OCI-LY7 (cell line): ENCODE measurements at regions not wholly inside any gene's neighbourhood (a gene's known extent, or its start where the extent isn't known, plus 50 kb on each side); places are given as distances from the start of the nearest gene placed in this dataset.

Source experiments
- BruUV-seq: library from RNA; stranded (reverse); fragments of 400-500 nt; replicated peaks from 2 replicates; lab custom pipeline; 2021; lab: Mats Ljungman, UMichigan
- CTCF ChIA-PET: fragments of 300-600 bp; sonication (Branson Sonifier 250); formaldehyde crosslinking; loops from one replicate; lab custom pipeline; 2022; ENCODE audit warnings: antibody characterized with exemption; ENCODE audit not compliant: unreplicated experiment; lab: Charles Lee
- POLR2A ChIA-PET: fragments of 300-600 bp; sonication (Branson Sonifier 250); formaldehyde crosslinking; loops from one replicate; lab custom pipeline; 2022; ENCODE audit warnings: antibody characterized with exemption; lab: Charles Lee
- DNase-seq: peaks from one replicate; pipeline ENCODE4 v3.0.0-alpha.2; 2015; ENCODE audit warnings: low spot score
- H2AFZ ChIP-seq: fragments of 200-600 bp; sonication (generic), shearing (Covaris generic); 2 replicates; pipeline ENCODE4 v1.6.1; 2014; ENCODE audit warnings: mild to moderate bottlenecking, antibody characterized with exemption, low read length, moderate library complexity
- H3K27ac ChIP-seq: fragments of 200-600 bp; sonication (generic); 2 replicates; pipeline ENCODE4 v1.5.1; 2014; ENCODE audit warnings: mixed run types, low read depth, mild to moderate bottlenecking, moderate library complexity, low read length, inconsistent platforms; ENCODE audit not compliant: poor library complexity, severe bottlenecking
- H3K36me3 ChIP-seq: fragments of 200-600 bp; sonication (generic); 2 replicates; pipeline ENCODE4 v1.6.1; 2014; ENCODE audit warnings: mild to moderate bottlenecking, antibody characterized with exemption, low read length, moderate library complexity, mixed read lengths; ENCODE audit not compliant: insufficient read depth
- H3K4me1 ChIP-seq: fragments of 200-600 bp; sonication (generic); 2 replicates; pipeline ENCODE4 v1.5.1; 2014; ENCODE audit warnings: mild to moderate bottlenecking, low read length; ENCODE audit not compliant: insufficient read depth, poor library complexity, severe bottlenecking
- H3K4me2 ChIP-seq: fragments of 200-600 bp; sonication (generic); 2 replicates; pipeline ENCODE4 v1.6.1; 2014; ENCODE audit warnings: mild to moderate bottlenecking, low read length
- H3K4me3 ChIP-seq: fragments of 200-600 bp; sonication (generic); 2 replicates; pipeline ENCODE4 v1.5.1; 2014; ENCODE audit warnings: mild to moderate bottlenecking, low read depth, low read length; ENCODE audit not compliant: poor library complexity, severe bottlenecking
- H3K79me2 ChIP-seq: fragments of 200-600 bp; sonication (generic); 2 replicates; pipeline ENCODE4 v1.6.1; 2016; ENCODE audit warnings: low read depth, mild to moderate bottlenecking, low read length, moderate library complexity, mixed read lengths; ENCODE audit not compliant: insufficient read depth
- H3K9me2 ChIP-seq: fragments of 200-600 bp; sonication (generic); 2 replicates; pipeline ENCODE4 v1.6.1; 2016; ENCODE audit warnings: mild to moderate bottlenecking, low read length, mixed read lengths; ENCODE audit not compliant: insufficient read depth
- H3K9me3 ChIP-seq: fragments of 200-600 bp; sonication (generic); 2 replicates; pipeline ENCODE4 v1.6.1; 2014; ENCODE audit warnings: mild to moderate bottlenecking, mixed run types, low read length, mixed read lengths
- H4K20me1 ChIP-seq: fragments of 200-600 bp; sonication (generic); 2 replicates; pipeline ENCODE4 v1.6.1; 2014; ENCODE audit warnings: mild to moderate bottlenecking, antibody characterized with exemption, low read length, moderate library complexity, mixed read lengths; ENCODE audit not compliant: insufficient read depth
- EZH2phosphoT487 ChIP-seq: fragments of 200-600 bp; sonication (generic); IDR thresholded peaks from 2 replicates; pipeline ENCODE4 v1.6.1; 2018; ENCODE audit warnings: low read depth, borderline replicate concordance, mild to moderate bottlenecking, mixed run types, antibody characterized with exemption, low read length, moderate library complexity, mixed read lengths
- intact Hi-C: fragments of 100-400 bp; cut with micrococcal nuclease; formaldehyde crosslinking; loops from one replicate; pipeline ENCODE4 v1.10.0; 2022; ENCODE audit not compliant: unreplicated experiment
- TF ChIP-seq, protein P1 (sequence below): fragments of 200-600 bp; sonication (generic); conservative IDR thresholded peaks from 2 replicates; pipeline ENCODE4 v1.5.1; 2014; ENCODE audit warnings: mild to moderate bottlenecking, antibody characterized with exemption, low read length, moderate library complexity, mixed read lengths

DNA sequence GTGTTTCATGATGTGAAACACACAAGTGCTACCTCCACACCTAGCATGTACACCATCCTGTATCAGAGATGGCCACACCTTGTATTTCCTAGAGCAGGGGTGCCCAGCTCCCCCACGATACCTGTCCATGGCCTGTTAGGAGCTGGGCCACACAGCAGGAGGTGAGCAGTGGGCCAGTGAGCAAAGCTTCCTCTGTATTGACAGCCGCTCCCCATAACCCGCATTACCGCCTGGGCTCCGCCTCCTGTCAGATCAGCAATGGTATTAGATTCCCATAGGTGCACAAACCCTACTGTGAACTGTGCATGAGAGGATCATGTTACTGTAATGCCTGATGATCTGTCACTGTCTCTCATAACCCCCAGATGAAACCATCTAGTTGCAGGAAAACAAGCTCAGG lies 145.6 kb upstream of the RNF32 start:
- no TSS peak for BruUV-seq
- H4K20me1 ChIP-seq: no peaks in the 10 kb centered on the region
- H3K4me1 ChIP-seq: no peaks in the 10 kb centered on the region
- intact Hi-C loops: no loop called here
- no peaks in the 10 kb centered on the region for H3K9me3 ChIP-seq
- no peak for TF ChIP-seq EZH2phosphoT487
- TF ChIP-seq, protein P1, sequence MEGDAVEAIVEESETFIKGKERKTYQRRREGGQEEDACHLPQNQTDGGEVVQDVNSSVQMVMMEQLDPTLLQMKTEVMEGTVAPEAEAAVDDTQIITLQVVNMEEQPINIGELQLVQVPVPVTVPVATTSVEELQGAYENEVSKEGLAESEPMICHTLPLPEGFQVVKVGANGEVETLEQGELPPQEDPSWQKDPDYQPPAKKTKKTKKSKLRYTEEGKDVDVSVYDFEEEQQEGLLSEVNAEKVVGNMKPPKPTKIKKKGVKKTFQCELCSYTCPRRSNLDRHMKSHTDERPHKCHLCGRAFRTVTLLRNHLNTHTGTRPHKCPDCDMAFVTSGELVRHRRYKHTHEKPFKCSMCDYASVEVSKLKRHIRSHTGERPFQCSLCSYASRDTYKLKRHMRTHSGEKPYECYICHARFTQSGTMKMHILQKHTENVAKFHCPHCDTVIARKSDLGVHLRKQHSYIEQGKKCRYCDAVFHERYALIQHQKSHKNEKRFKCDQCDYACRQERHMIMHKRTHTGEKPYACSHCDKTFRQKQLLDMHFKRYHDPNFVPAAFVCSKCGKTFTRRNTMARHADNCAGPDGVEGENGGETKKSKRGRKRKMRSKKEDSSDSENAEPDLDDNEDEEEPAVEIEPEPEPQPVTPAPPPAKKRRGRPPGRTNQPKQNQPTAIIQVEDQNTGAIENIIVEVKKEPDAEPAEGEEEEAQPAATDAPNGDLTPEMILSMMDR: no peak
- no peaks in the 10 kb centered on the region for H3K79me2 ChIP-seq
- no peak overlapping the region for H3K4me3 ChIP-seq
- no peaks in the 10 kb centered on the region for H3K9me2 ChIP-seq
- ChIA-PET CTCF (no interaction called here), POLR2A (no interaction called here)
- no peak overlapping the region for H3K4me2 ChIP-seq
- DNase-seq: no peak
- H3K27ac ChIP-seq: no peak overlapping the region
- H3K36me3 ChIP-seq: no peaks in the 10 kb centered on the region
- no peak overlapping the region for H2AFZ ChIP-seq

DNA sequence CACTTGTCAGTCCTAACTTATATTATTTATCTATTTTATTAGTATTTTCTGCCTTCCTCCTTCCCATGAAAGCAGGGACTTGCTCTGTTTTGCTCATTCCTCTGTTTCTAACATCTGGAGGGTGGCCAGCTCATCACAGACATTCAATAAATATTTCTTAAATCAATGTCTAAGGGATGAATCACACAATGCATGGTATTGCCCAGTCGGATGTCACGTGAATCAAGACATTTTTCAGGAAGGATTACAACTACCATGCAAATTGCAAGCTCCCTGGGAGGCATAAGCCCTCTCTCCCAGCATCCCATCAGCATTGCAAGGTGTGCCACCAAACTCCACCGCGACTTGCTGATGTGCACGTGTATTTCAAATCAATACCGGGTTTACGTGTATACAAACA lies 146.6 kb upstream of the RNF32 start:
- TF ChIP-seq, protein P1: no peak
- TF ChIP-seq EZH2phosphoT487: no peak
- intact Hi-C loops: no loop called here

DNA sequence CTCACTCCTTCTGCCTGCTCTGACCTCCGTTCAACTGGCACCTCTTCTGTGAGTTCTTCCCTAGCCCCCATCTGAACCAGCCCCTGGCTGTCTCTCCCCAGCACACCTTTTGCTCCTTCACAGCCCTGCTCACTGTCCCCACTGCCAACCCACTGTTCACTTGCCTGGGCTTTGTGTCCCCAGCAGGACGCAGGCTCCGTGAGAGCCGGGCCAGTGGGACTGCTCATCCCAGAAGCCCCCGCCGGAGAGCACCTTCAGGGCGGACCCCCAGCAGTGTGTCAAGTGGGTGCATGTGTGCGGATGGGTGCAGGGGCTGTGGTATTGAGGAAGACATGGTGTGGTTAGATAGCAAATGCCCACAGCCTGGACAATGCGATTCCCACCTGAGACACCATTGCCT lies 148.4 kb upstream of the RNF32 start:
- no peak overlapping the region for H3K4me2 ChIP-seq
- intact Hi-C loops: no loop called here
- H3K27ac ChIP-seq: no peak overlapping the region
- H3K79me2 ChIP-seq: no peaks in the 10 kb centered on the region
- CTCF ChIA-PET: no interaction called here
- BruUV-seq: no TSS peak
- H3K36me3 ChIP-seq: no peaks in the 10 kb centered on the region
- H3K4me1 ChIP-seq: no peaks in the 10 kb centered on the region
- no peaks in the 10 kb centered on the region for H4K20me1 ChIP-seq
- TF ChIP-seq, protein P1: no peak
- no peak for TF ChIP-seq EZH2phosphoT487
- POLR2A ChIA-PET: no interaction called here
- no peaks in the 10 kb centered on the region for H3K9me2 ChIP-seq
- no peaks in the 10 kb centered on the region for H3K9me3 ChIP-seq
- no peak overlapping the region for H3K4me3 ChIP-seq
- no peak for DNase-seq
- no peak overlapping the region for H2AFZ ChIP-seq

More for the DNA sequence above, 146.6 kb upstream of the RNF32 start:
- no TSS peak for BruUV-seq
- Histone ChIP-seq H3K27ac (no peak overlapping the region), H4K20me1 (no peaks in the 10 kb centered on the region), H3K4me3 (no peak overlapping the region), H2AFZ (no peak overlapping the region), H3K4me2 (no peak overlapping the region), H3K9me3 (no peaks in the 10 kb centered on the region), H3K79me2 (no peaks in the 10 kb centered on the region), H3K36me3 (no peaks in the 10 kb centered on the region), H3K4me1 (no peaks in the 10 kb centered on the region), H3K9me2 (no peaks in the 10 kb centered on the region)
- DNase-seq: no peak
- POLR2A ChIA-PET: no interaction called here
- CTCF ChIA-PET: no interaction called here
